HEK293 (cell line): ENCODE measurements at regions not wholly inside any gene's neighbourhood (a gene's known extent, or its start where the extent isn't known, plus 50 kb on each side); places are given as distances from the start of the nearest gene placed in this dataset.

Experiments used
- CTCF ChIP-seq: fragments of 450-650 bp; formaldehyde crosslinking; IDR thresholded peaks from 2 replicates; pipeline ENCODE4 v1.5.1; 2016; ENCODE audit warnings: missing biosample characterization, missing genetic modification characterization
- REST ChIP-seq: fragments of 450-650 bp; formaldehyde crosslinking; IDR thresholded peaks from 2 replicates; pipeline ENCODE4 v1.5.1; 2016; ENCODE audit warnings: missing biosample characterization, missing genetic modification characterization
- ZFP3 ChIP-seq: fragments of 450-650 bp; formaldehyde crosslinking; IDR thresholded peaks from 2 replicates; pipeline ENCODE4 v1.5.1; 2016; ENCODE audit warnings: low read depth, missing biosample characterization, missing genetic modification characterization
- ZNF26 ChIP-seq: fragments of 450-650 bp; formaldehyde crosslinking; IDR thresholded peaks from 2 replicates; pipeline ENCODE4 v1.5.1; 2016; ENCODE audit warnings: missing biosample characterization, missing genetic modification characterization

GRCh38 chr7:41122256-41122987, 580.5 kb downstream of the INHBA start:
- TF ChIP-seq CTCF (tag by site-specific recombination) = no peak
- no peak for TF ChIP-seq ZFP3 (tag by site-specific recombination)
- TF ChIP-seq ZNF26 (tag by site-specific recombination) = no peak
- TF ChIP-seq REST (tag by site-specific recombination) = no peak
